WTC11 (cell line): ENCODE measurements at regions not wholly inside any gene's neighbourhood (a gene's known extent, or its start where the extent isn't known, plus 50 kb on each side); places are given as distances from the start of the nearest gene placed in this dataset.

Experiments used
- ATAC-seq: fragments of 200-7000 bp; cut with Tn5 transposase; 2 replicates; pipeline ENCODE4 v1.10.0; 2021; ENCODE audit warnings: mild to moderate bottlenecking, moderate library complexity
- CTCF ChIA-PET: fragments of 300-600 bp; sonication (Branson Sonifier 250); formaldehyde crosslinking; loops from one replicate; lab custom pipeline; 2021; ENCODE audit warnings: antibody characterized with exemption; lab: Charles Lee
- POLR2A ChIA-PET: fragments of 350-600 bp; sonication (Branson Sonifier 250); formaldehyde crosslinking; loops from one replicate; lab custom pipeline; 2021; ENCODE audit warnings: antibody characterized with exemption; lab: Charles Lee
- DNase-seq: peaks from one replicate; pipeline ENCODE4 v3.0.0; 2021; ENCODE audit warnings: low spot score
- H3K27ac Mint-ChIP-seq: 2 replicates; pipeline ENCODE4 v1.8.0; 2021; ENCODE audit warnings: mixed read lengths
- H3K27me3 Mint-ChIP-seq: 2 replicates; pipeline ENCODE4 v1.8.0; 2021; ENCODE audit warnings: low read depth, mild to moderate bottlenecking, moderate library complexity, mixed read lengths
- H3K36me3 Mint-ChIP-seq: 2 replicates; pipeline ENCODE4 v1.8.0; 2021; ENCODE audit warnings: mixed read lengths
- H3K4me1 Mint-ChIP-seq: 2 replicates; pipeline ENCODE4 v1.8.0; 2022; ENCODE audit warnings: mixed read lengths
- H3K4me3 Mint-ChIP-seq: 2 replicates; pipeline ENCODE4 v1.8.0; 2021; ENCODE audit warnings: mild to moderate bottlenecking, moderate library complexity, mixed read lengths
- H3K9me3 Mint-ChIP-seq: 2 replicates; pipeline ENCODE4 v1.8.0; 2021; ENCODE audit warnings: mixed read lengths
- AR ChIP-seq: fragments of 250-450 bp; sonication (Bioruptor Pico); IDR thresholded peaks from 2 replicates; pipeline ENCODE4 v1.9.0; 2021; ENCODE audit warnings: mild to moderate bottlenecking
- ARID4B ChIP-seq: sonication (generic); formaldehyde crosslinking; IDR thresholded peaks from 2 replicates; pipeline ENCODE4 v1.8.0; 2023; ENCODE audit warnings: missing genetic modification reagents, mild to moderate bottlenecking, borderline replicate concordance
- CBFB ChIP-seq: sonication (generic); formaldehyde crosslinking; IDR thresholded peaks from 2 replicates; pipeline ENCODE4 v1.8.1; 2022; ENCODE audit warnings: mild to moderate bottlenecking, low read depth, missing genetic modification reagents
- CDX4 ChIP-seq: fragments of 250-450 bp; sonication (Bioruptor Pico); IDR thresholded peaks from 2 replicates; pipeline ENCODE4 v1.9.0; 2021; ENCODE audit warnings: moderate library complexity, mild to moderate bottlenecking, inconsistent platforms, borderline replicate concordance
- ERG ChIP-seq: fragments of 250-450 bp; sonication (Bioruptor Pico); IDR thresholded peaks from 2 replicates; pipeline ENCODE4 v1.8.0; 2021; ENCODE audit warnings: mild to moderate bottlenecking
- FOXJ3 ChIP-seq: sonication (generic); formaldehyde crosslinking; IDR thresholded peaks from 2 replicates; pipeline ENCODE4 v1.9.0; 2021; ENCODE audit warnings: missing genetic modification reagents, mild to moderate bottlenecking, borderline replicate concordance
- FOXK1 ChIP-seq: sonication (generic); formaldehyde crosslinking; IDR thresholded peaks from 2 replicates; pipeline ENCODE4 v1.8.0; 2022; ENCODE audit warnings: mild to moderate bottlenecking, moderate library complexity, missing genetic modification reagents
- IRF1 ChIP-seq: sonication (generic); formaldehyde crosslinking; IDR thresholded peaks from 2 replicates; pipeline ENCODE4 v1.8.0; 2023; ENCODE audit warnings: missing genetic modification reagents
- JUN ChIP-seq: sonication (generic); formaldehyde crosslinking; IDR thresholded peaks from 2 replicates; pipeline ENCODE4 v1.8.0; 2023; ENCODE audit warnings: mild to moderate bottlenecking, missing genetic modification reagents
- NR3C1 ChIP-seq: sonication (generic); formaldehyde crosslinking; conservative IDR thresholded peaks from 2 replicates; pipeline ENCODE4 v1.8.1; 2023; ENCODE audit warnings: low read depth, mild to moderate bottlenecking, missing genetic modification reagents
- PREB ChIP-seq: sonication (generic); formaldehyde crosslinking; IDR thresholded peaks from 2 replicates; pipeline ENCODE4 v1.8.1; 2022; ENCODE audit warnings: mild to moderate bottlenecking, missing genetic modification reagents, moderate library complexity, borderline replicate concordance
- PRRX2 ChIP-seq: fragments of 250-450 bp; sonication (Bioruptor Pico); IDR thresholded peaks from 2 replicates; pipeline ENCODE4 v1.8.0; 2021; ENCODE audit warnings: mild to moderate bottlenecking
- TCF7 ChIP-seq: sonication (generic); formaldehyde crosslinking; IDR thresholded peaks from 2 replicates; pipeline ENCODE4 v1.8.0; 2022; ENCODE audit warnings: mild to moderate bottlenecking, low read depth, missing genetic modification reagents, moderate library complexity
- TP53 ChIP-seq: sonication (generic); formaldehyde crosslinking; IDR thresholded peaks from 2 replicates; pipeline ENCODE4 v1.8.1; 2023; ENCODE audit warnings: mild to moderate bottlenecking, missing genetic modification reagents
- ZBTB43 ChIP-seq: sonication (generic); formaldehyde crosslinking; IDR thresholded peaks from 2 replicates; pipeline ENCODE4 v1.8.1; 2023; ENCODE audit warnings: mild to moderate bottlenecking, missing genetic modification reagents
- ZNF219 ChIP-seq: sonication (generic); formaldehyde crosslinking; IDR thresholded peaks from 2 replicates; pipeline ENCODE4 v1.8.0; 2023; ENCODE audit warnings: missing genetic modification reagents, mild to moderate bottlenecking, borderline replicate concordance
- ZNF423 ChIP-seq: fragments of 250-450 bp; sonication (Bioruptor Pico); IDR thresholded peaks from 2 replicates; pipeline ENCODE4 v2.1.2; 2022; ENCODE audit warnings: mild to moderate bottlenecking, moderate library complexity
- ZNF425 ChIP-seq: fragments of 250-450 bp; sonication (Bioruptor Pico); conservative IDR thresholded peaks from 2 replicates; pipeline ENCODE4 v1.9.0; 2021; ENCODE audit warnings: mild to moderate bottlenecking
- ZNF671 ChIP-seq: fragments of 250-450 bp; sonication (Bioruptor Pico); IDR thresholded peaks from 2 replicates; pipeline ENCODE4 v1.8.0; 2021; ENCODE audit warnings: mild to moderate bottlenecking

- TF ChIP-seq IRF1 (CRISPR knock-in tag) (no peak), PRRX2 (CRISPR knock-in tag) (no peak), PREB (CRISPR knock-in tag) (no peak), NR3C1 (CRISPR knock-in tag) (no peak)
These were observed 764.5 kb downstream of the TRAM1L1 start (continued) for GRCh38 chr4:116320859-116321258.

GRCh38 chr4:116303736-116304188, 781.6 kb downstream of the TRAM1L1 start:
- H3K27ac Mint-ChIP-seq = no peak overlapping the region
- H3K36me3 Mint-ChIP-seq = no peaks in the 10 kb centered on the region
- no peak overlapping the region for H3K4me3 Mint-ChIP-seq
- peaks cover 3% of the 10 kb centered on the region; the same call in 1 of the 2 replicates for H3K9me3 Mint-ChIP-seq
- ATAC-seq (no peak), DNase-seq (no peak)
- ChIA-PET POLR2A (no interaction called here), CTCF (no interaction called here)
- no peaks in the 10 kb centered on the region for H3K4me1 Mint-ChIP-seq
- H3K27me3 Mint-ChIP-seq = no peaks in the 10 kb centered on the region
- TF ChIP-seq AR (CRISPR knock-in tag) (no peak), FOXK1 (CRISPR knock-in tag) (no peak), JUN (CRISPR knock-in tag) (no peak), FOXJ3 (CRISPR knock-in tag) (no peak), CBFB (CRISPR knock-in tag) (no peak), CDX4 (CRISPR knock-in tag) (no peak), ZBTB43 (CRISPR knock-in tag) (no peak), ERG (CRISPR knock-in tag) (no peak), TP53 (no peak), ZNF425 (no peak), TCF7 (CRISPR knock-in tag) (no peak), ZNF219 (CRISPR knock-in tag) (no peak), ZNF671 (CRISPR knock-in tag) (no peak), ARID4B (CRISPR knock-in tag) (no peak), ZNF423 (CRISPR knock-in tag) (no peak)
